Tongue (tissue), 1 donor: ENCODE measurements at regions not wholly inside any gene's neighbourhood (a gene's known extent, or its start where the extent isn't known, plus 50 kb on each side); places are given as distances from the start of the nearest gene placed in this dataset.
"Not testable (repeated sequence)": the region's sequence is repeated elsewhere in the genome, so short reads cannot be mapped to it uniquely, and the experiment has no call there.

Experiments used
- DNase-seq: peaks from one replicate; pipeline ENCODE4 v3.0.0-alpha.2; 2015

DNA sequence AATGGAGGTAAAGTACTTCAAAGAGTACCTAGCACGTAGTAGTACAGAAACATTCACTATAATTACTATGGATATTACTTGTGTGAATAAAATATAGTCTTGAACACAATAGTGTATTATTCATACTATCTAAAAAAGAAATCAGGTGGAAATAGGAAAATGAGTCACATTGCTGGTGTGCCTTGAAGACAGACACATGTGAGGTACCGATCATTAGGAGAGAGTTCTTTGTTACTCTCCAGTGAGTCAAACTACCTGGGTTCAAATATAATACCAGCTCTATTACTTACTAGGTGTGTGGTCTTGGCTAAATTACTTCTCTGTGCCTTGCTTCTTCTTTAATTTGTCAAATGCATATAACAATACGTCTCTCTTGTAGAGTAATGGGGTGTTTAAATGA, 50.8 kb upstream of the BEND6 start:
- DNase-seq, result no peak

- peak; percentile 94 for DNase-seq
Measured at GRCh38 chr6:56902641-56903464, 52.1 kb upstream of the BEND6 start.

DNA sequence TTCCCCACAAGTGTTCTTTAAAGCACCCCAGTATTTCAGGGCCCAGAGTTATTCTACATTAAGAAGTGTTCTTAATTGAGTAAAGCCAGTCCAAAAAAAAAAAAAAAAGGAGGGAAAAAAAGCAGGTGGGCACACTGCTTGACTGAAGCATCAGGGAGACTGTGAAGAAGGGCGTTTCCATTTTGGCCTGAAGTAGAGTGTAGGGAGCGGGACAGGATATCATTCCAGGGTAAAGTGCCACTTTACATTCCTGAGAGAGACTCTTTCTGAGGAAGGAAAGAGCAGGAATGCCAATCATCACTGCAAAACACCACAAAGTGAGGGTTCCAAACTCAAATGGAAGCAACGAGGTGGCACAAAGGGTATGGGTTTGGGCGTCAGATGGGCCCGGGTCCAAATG, 54.1 kb upstream of the BEND6 start:
- DNase-seq, result peak; percentile 41

DNA sequence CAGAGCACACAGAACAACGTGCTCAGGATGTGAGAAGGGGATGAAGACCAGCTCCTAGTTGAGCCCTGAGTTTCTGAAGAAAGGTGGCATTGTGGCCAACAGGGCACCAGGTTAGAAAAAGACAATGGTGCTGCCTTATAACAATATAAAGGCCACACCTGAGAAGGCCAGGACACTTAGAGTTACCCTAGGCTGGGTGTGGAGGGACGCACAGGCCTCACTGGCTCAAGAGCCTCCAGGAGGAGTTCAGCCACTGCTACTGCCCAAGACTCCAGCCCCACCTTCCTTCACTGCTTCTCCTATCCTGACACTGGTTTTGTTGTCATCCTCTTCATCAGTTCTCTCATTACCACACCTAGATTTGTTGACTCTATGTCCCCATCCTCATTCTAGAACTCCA, 55.2 kb upstream of the BEND6 start:
- no peak for DNase-seq

GRCh38 chr6:56899311-56899710, 55.6 kb upstream of the BEND6 start:
- DNase-seq, result peak; percentile 22

DNA sequence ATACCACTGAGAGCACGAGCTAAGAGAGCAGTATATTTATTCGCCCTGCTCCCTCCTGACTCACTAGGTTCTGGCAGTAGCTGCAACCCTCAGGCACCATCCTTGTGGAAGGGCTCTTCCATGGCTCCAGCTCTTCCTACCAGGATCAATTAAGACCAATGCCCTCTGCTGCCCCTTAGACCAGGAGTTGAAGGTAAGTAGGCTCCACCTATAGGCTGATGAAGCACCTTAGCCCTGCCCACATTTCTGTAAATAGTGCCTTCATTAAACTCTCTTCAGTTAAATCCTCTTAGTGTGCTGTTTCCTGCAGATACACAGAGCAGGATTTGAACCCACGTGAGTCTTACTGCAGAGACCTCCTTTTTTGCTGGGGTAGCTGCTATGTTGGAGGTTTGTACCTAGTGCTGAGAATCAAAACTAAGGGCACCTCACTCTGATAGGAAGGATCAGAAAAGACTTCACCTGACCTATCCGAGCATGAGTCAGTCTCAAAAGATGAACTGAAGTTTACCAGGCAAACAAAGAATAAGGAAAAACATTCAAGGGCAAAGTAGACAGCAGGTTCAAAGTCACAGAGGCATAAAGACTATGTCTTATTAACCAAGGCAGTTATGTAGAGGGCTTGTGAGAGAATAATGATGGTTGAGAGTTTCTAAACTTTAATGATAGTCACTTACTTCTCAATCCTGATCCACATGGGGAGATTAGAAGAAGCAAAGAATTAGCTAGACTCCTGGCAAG, 56.9 kb upstream of the BEND6 start:
- DNase-seq, result no peak

- no peak for DNase-seq
Measured at GRCh38 chr6:56891754-56892153, 63.2 kb upstream of the BEND6 start.

DNA sequence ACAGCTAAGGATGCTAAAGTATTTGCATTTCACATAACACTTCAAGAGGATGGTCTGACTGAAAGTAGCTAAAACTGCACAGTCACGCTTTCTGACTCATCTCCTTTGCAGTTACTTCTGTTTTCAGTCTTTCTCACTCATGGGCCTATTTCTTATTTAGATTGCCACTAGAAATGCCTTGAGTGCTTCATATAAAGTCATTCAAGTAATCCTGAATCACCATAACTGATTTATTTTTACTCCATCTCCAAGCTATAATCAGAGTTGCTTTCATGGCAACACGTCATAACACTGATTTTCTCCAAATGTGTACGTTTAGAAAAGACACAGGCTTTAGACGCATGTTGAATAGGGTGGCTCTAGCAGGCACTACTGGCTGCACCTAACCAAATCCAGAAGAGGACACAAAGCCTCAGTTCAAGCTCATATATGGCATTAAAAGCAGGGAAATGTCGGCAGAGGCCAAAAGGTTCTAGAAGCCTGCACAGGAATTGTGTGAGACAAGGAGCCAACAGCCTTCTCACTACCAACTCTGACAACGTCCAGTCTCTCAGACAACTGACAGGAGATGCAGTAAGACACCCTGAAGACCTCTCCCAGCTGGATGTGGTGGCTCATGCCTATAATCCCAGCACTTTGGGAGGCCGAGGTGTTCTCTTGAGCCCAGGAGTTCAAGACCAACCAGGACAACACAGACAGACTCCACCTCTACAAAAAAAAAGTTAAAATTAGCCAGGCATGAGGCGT, 64.1 kb upstream of the BEND6 start:
- DNase-seq, result peak; percentile 18

- DNase-seq, result no peak
Measured at GRCh38 chr6:56890066-56890465, 64.8 kb upstream of the BEND6 start.

- no peak for DNase-seq
Measured at GRCh38 chr6:56889492-56889891, 65.4 kb upstream of the BEND6 start.

DNA sequence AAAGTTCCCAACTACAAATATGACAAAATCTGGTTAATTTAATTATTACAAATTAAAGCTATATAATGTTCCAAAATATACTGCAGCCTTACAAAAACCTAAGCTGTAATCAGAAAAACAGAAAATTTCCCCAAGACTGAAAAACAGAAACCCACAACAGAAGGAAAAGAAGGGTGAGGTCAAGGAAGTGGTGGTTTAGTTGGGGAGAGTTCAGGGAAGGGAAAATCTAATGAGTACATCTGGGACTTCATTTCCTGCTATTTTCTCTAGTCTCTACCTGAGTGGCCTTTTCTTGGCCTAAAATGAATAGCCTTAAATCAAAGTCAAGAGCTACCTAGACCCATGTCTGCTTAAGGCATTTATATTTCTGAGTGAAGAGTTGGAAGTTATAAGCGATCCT, 66.2 kb upstream of the BEND6 start:
- no peak for DNase-seq

DNA sequence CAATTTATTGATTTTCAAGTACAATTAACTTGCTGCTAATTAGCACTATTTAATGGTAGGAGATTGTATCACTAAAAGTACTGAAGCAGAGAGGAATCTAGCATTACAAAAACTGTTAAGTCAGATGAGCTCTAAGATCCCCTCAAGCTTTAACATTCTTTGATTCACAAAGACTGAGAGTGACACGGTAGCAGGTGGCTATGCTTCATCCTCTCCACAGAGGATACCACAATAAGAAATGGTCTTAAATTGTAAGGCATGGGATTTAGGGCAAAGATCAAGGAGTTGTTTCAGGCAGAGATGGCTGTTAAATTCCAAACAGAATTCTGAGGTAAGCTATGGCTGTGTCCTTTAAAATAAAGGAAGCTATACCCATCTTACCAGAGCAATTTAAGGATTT, 67.8 kb upstream of the BEND6 start:
- DNase-seq, result no peak

GRCh38 chr6:56877922-56878321, 77.0 kb upstream of the BEND6 start:
- no peak for DNase-seq

GRCh38 chr6:56875961-56876360, 78.9 kb upstream of the BEND6 start:
- DNase-seq, result no peak

DNA sequence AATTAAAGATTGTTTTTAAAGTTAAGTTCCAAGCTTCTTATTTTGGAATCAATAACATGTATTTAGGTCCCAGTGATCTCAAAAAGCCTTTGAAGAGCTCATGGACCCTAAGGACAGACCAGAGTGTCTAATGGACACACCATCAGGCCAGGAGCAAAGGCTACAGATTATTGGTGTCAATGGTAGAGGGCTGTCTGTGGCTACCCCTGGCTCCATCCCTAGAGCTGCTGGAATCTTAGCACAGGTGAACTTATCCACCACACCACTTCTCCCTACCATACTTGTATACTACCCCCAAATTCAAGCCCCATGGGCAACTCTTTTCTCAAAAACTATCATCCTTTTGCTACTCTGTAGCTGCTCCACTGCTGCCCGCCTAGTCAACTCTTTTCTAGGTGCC, 79.4 kb upstream of the BEND6 start:
- DNase-seq, result no peak

DNA sequence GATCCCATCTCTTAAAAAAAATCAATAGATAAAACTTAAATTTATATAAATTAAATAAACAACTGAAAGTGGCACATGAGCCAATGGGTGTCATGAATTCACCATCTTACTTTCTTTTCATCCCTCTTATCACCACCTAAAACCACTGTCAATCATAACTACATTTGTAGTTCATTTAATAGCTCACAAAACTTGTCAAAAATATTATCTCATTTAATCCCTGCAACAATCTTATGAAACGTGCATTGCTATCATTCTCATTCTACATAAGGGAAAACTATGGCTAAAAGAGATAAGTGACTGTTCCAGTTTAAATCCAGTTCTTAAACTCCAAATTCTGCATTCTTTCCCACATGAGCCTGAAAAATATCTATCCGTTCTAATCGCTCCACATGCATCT, 80.6 kb upstream of the BEND6 start:
- DNase-seq, result no peak

GRCh38 chr6:56870053-56870452, 84.9 kb upstream of the BEND6 start:
- not testable (repeated sequence) for DNase-seq

- no peak for DNase-seq
Measured at GRCh38 chr6:56869346-56869745, 85.6 kb upstream of the BEND6 start.

- no peak for DNase-seq
Measured at GRCh38 chr6:56868687-56869086, 86.2 kb upstream of the BEND6 start.

DNA sequence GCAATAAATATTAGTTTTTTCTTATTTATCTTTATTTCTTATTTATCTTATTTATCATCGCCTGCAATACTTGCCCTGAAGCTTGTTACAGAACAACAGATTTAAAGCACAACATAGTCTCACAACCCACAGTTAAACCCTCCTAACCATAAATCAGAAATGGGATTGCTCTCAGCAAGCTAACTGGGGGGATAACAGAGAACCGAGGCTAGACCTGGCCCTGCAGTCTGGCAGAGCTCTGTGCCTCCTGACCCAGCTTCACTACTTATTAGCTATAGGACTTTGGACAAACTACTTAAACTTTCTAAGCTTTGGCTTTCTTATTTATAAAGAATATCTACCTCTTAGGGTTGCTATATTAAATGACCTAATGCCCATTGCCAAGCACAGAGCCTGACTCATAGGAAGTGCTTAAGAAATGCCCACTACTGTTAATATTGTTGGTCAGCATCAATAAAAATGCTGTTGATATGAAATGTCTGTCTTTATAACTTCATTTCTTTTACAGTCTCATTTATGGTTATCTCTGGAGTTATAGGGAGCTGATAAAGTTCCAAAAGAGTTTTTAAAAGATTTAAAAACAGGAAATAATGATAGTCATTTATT, 87.9 kb upstream of the BEND6 start:
- no peak for DNase-seq

- no peak for DNase-seq
Measured at GRCh38 chr6:56865081-56865875, 89.6 kb upstream of the BEND6 start.

DNA sequence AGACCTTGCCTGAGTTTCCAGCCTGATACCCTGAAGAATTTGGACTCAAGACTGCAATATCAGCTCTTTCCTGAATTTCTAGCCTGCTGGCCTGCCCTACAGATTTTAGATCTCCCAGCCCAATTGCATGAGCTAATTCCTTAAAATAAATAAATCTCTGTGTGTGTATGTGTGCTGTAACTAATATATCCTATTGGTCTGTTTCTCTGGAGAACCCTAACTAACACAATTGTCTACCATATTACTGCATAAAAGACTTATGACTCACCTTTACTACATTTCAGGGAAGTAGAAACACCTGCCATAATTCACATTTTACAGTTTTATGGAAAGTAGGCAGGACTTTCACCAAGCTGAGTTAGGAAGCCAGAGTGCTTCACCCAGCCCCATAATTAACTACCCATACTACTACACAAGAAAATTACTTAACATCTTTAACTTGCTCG, 90.7 kb upstream of the BEND6 start:
- DNase-seq, result no peak
